GM12878 (cell line): ENCODE measurements at regions not wholly inside any gene's neighbourhood (a gene's known extent, or its start where the extent isn't known, plus 50 kb on each side); places are given as distances from the start of the nearest gene placed in this dataset.

Source experiments
- ATAC-seq: fragments of 200-7000 bp; cut with Tn5 transposase; 3 replicates; pipeline ENCODE4 v1.9.1; 2020; ENCODE audit warnings: mild to moderate bottlenecking, moderate library complexity
- BruUV-seq: library from RNA; stranded (reverse); fragments of 400-500 nt; replicated peaks from 2 replicates; lab custom pipeline; 2021; lab: Mats Ljungman, UMichigan
- CTCF ChIA-PET: fragments of 300-600 bp; sonication (Branson Sonifier 250); formaldehyde crosslinking; extraction: SDS; loops from one replicate; lab custom pipeline; 2021; ENCODE audit warnings: inconsistent platforms; lab: Yijun Ruan, JAX
- POLR2A ChIA-PET: fragments of 350-600 bp; formaldehyde crosslinking; extraction: SDS; loops from one replicate; lab custom pipeline; 2021; ENCODE audit warnings: inconsistent platforms; lab: Charles Lee
- RAD21 ChIA-PET: fragments of 300-600 bp; sonication (Branson Sonifier 250); formaldehyde crosslinking; loops from one replicate; lab custom pipeline; 2023; ENCODE audit warnings: antibody characterized with exemption; ENCODE audit not compliant: unreplicated experiment; lab: Charles Lee
- SMC1A ChIA-PET: fragments of 300-600 bp; sonication (Branson Sonifier 250); formaldehyde crosslinking; loops from one replicate; lab custom pipeline; 2023; ENCODE audit not compliant: unreplicated experiment, uncharacterized antibody; lab: Charles Lee
- DNase-seq: peaks from one replicate; pipeline ENCODE4 v3.0.0-alpha.2; 2011; ENCODE audit warnings: low read depth, low spot score
- FAIRE-seq: peaks from 3 replicates; lab custom pipeline; 2011; peaks lifted over from hg19 to GRCh38; lab: Jason Lieb, UNC
- H2AFZ ChIP-seq: 2 replicates; pipeline ENCODE4 v1.6.0; 2011; ENCODE audit warnings: low read depth, low read length, control low read depth; ENCODE audit not compliant: control insufficient read depth
- H3K27ac ChIP-seq: 2 replicates; pipeline ENCODE4 v1.5.1; 2011; ENCODE audit warnings: control low read depth; ENCODE audit not compliant: control insufficient read depth, insufficient read depth
- H3K27me3 ChIP-seq, 2 experiments: replicated peaks in 1 of 2; 2 replicates each; pipeline versions ENCODE4 v1.6.0 to v1.6.1; 2011; ENCODE audit warnings: low read length in 1 of 2; ENCODE audit not compliant: control insufficient read depth in 2 of 2, insufficient read depth in 2 of 2
- H3K36me3 ChIP-seq, 2 experiments: 2 replicates each; pipeline ENCODE4 v1.5.1; 2011; ENCODE audit warnings: low read length in 1 of 2; ENCODE audit not compliant: control insufficient read depth in 2 of 2, insufficient read depth in 2 of 2
- H3K4me1 ChIP-seq: 2 replicates; pipeline ENCODE4 v1.6.1; 2011; ENCODE audit warnings: mild to moderate bottlenecking, low read length, moderate library complexity, mixed read lengths; ENCODE audit not compliant: control insufficient read depth, insufficient read depth
- H3K4me2 ChIP-seq: 2 replicates; pipeline ENCODE4 v1.6.0; 2011; ENCODE audit warnings: control low read depth; ENCODE audit not compliant: control insufficient read depth, insufficient read depth
- H3K4me3 ChIP-seq: fragments of 200-600 bp; sonication (generic); 2 replicates; pipeline ENCODE4 v1.5.1; 2016
- H3K79me2 ChIP-seq: 2 replicates; pipeline ENCODE4 v1.6.0; 2011; ENCODE audit warnings: low read length; ENCODE audit not compliant: control insufficient read depth, insufficient read depth
- H3K9ac ChIP-seq: 2 replicates; pipeline ENCODE4 v1.8.0; 2011; ENCODE audit warnings: low read length, control low read depth, mixed read lengths; ENCODE audit not compliant: control insufficient read depth, insufficient read depth
- H3K9me3 ChIP-seq: replicated peaks from 3 replicates; pipeline ENCODE4 v1.5.1; 2011; ENCODE audit warnings: mild to moderate bottlenecking, low read length; ENCODE audit not compliant: control insufficient read depth, insufficient read depth
- H4K20me1 ChIP-seq: 2 replicates; pipeline ENCODE4 v1.6.0; 2011; ENCODE audit not compliant: control insufficient read depth, insufficient read depth
- CHD4 ChIP-seq: fragments of 200-600 bp; sonication (generic); IDR thresholded peaks from 2 replicates; pipeline ENCODE4 v1.6.1; 2016; ENCODE audit warnings: mild to moderate bottlenecking
- CREB1 ChIP-seq: IDR thresholded peaks from 2 replicates; pipeline ENCODE4 v1.6.1; 2012; ENCODE audit warnings: low read depth, mild to moderate bottlenecking, inconsistent platforms
- HDAC2 ChIP-seq: fragments of 200-600 bp; sonication (generic); IDR thresholded peaks from 2 replicates; pipeline ENCODE4 v1.6.1; 2017
- HDGF ChIP-seq: fragments of 450-650 bp; IDR thresholded peaks from 2 replicates; pipeline ENCODE4 v1.6.1; 2016; ENCODE audit warnings: antibody characterized with exemption
- NR2C2 ChIP-seq: IDR thresholded peaks from 2 replicates; pipeline ENCODE4 v1.6.1; 2011; ENCODE audit warnings: borderline replicate concordance, low read depth; ENCODE audit not compliant: control insufficient read depth, insufficient read length
- SREBF1 ChIP-seq: IDR thresholded peaks from 2 replicates; pipeline ENCODE4 v1.6.1; 2012; ENCODE audit warnings: mild to moderate bottlenecking, low read length
- WGBS: methylation state at CpG from one replicate; pipeline ENCODE4 v1.1.6; 2016; ENCODE audit warnings: low lambda C conversion rate; ENCODE audit not compliant: insufficient replicate concordance, insufficient coverage; ENCODE audit errors: missing lambda C conversion rate; 5-methylcytosine and 5-hydroxymethylcytosine counted together
- in situ Hi-C: fragments of 300-500 bp; cut with MboI; formaldehyde crosslinking; loops from 9 replicates; pipeline ENCODE4 v1.14.3; 2018; ENCODE audit warnings: mixed read lengths
- intact Hi-C: fragments of 100-400 bp; cut with micrococcal nuclease; formaldehyde crosslinking; loops from one replicate; pipeline ENCODE4 v1.14.2; 2022; ENCODE audit not compliant: unreplicated experiment
- TF ChIP-seq, protein P1 (sequence below): IDR thresholded peaks from 2 replicates; pipeline ENCODE4 v1.6.1; 2012; ENCODE audit warnings: improper control_type of control experiment, low read depth, low read length; ENCODE audit not compliant: insufficient replicate concordance
- TF ChIP-seq, protein P2 (sequence below): fragments of 450-650 bp; IDR thresholded peaks from 2 replicates; pipeline ENCODE4 v1.6.1; 2017; ENCODE audit warnings: mild to moderate bottlenecking, low read depth, inconsistent platforms; ENCODE audit not compliant: poor library complexity, severe bottlenecking
- TF ChIP-seq, protein P3 (sequence below): IDR thresholded peaks from 2 replicates; pipeline ENCODE4 v1.6.1; 2011; ENCODE audit warnings: borderline replicate concordance, low read depth, mild to moderate bottlenecking, moderate library complexity, mixed read lengths, low read length; ENCODE audit not compliant: insufficient read depth; ENCODE audit errors: extremely low read length

DNA sequence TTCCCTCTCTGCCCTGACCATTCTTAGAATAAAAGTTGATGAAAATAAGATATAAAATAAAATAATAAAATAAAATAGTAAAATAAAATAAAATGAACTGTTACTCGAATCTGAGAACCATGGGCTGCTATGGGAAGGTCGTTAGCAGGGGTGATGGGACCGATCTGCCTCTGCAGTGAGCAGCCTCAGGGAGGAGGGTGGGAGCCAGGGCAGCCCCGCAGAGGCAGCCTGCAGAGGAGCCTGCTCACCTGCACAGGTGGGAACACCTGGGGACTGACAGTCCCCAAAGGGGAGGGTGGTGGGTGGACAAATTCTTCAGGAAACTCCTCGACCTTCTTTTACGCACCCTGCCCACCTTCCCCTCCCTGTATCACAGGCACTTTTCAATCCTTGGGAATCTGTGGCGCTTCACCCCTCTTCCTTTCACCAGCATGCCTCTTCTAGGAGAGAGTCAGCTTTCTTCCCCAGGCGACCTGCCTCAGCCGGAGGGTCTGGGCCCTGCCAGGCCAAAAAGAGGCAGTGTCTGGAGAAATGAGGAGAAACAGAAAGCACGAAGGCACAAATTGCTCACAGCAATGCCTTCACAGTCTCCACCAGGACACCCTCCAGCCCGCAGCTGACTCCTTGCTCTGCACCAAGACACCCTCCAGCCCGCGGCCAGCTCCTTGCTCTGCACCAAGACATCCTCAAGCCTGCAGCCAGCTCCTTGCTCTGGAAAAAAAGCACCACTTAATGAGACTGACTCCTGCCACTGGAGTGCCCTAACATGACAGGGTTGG lies 368.4 kb upstream of the SHH start (continued):
- TF ChIP-seq, protein P1, sequence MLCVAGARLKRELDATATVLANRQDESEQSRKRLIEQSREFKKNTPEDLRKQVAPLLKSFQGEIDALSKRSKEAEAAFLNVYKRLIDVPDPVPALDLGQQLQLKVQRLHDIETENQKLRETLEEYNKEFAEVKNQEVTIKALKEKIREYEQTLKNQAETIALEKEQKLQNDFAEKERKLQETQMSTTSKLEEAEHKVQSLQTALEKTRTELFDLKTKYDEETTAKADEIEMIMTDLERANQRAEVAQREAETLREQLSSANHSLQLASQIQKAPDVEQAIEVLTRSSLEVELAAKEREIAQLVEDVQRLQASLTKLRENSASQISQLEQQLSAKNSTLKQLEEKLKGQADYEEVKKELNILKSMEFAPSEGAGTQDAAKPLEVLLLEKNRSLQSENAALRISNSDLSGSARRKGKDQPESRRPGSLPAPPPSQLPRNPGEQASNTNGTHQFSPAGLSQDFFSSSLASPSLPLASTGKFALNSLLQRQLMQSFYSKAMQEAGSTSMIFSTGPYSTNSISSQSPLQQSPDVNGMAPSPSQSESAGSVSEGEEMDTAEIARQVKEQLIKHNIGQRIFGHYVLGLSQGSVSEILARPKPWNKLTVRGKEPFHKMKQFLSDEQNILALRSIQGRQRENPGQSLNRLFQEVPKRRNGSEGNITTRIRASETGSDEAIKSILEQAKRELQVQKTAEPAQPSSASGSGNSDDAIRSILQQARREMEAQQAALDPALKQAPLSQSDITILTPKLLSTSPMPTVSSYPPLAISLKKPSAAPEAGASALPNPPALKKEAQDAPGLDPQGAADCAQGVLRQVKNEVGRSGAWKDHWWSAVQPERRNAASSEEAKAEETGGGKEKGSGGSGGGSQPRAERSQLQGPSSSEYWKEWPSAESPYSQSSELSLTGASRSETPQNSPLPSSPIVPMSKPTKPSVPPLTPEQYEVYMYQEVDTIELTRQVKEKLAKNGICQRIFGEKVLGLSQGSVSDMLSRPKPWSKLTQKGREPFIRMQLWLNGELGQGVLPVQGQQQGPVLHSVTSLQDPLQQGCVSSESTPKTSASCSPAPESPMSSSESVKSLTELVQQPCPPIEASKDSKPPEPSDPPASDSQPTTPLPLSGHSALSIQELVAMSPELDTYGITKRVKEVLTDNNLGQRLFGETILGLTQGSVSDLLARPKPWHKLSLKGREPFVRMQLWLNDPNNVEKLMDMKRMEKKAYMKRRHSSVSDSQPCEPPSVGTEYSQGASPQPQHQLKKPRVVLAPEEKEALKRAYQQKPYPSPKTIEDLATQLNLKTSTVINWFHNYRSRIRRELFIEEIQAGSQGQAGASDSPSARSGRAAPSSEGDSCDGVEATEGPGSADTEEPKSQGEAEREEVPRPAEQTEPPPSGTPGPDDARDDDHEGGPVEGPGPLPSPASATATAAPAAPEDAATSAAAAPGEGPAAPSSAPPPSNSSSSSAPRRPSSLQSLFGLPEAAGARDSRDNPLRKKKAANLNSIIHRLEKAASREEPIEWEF: no peak
- TF ChIP-seq HDGF (no peak), CREB1 (no peak), CHD4 (no peak)

DNA sequence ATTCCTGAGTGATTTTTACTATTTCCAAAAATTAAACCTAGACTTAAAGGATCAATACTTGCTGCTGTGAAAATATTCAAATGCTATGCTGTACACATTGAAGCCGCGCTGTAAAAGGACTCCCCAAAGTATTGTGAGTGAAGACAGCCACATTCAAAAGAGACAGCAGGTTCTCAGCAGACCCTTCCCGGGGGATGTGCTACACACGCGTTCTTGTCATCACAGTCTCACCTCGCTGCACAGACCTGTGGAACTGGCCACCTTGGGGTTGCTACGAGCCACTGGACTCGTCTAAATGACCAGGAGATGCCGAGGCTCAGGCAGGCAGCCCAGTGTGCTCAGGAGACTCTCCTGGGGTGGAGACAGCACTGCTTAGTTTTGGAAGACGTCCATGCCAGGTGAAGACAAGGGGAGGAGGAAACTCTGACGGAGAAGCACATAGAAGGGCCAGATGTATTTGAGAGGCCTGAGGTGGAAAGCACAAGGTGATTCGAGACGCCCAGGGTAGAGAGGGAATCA lies 367.7 kb upstream of the SHH start:
- in situ Hi-C loops (no loop called here), intact Hi-C loops (no loop called here)
- ChIA-PET CTCF (no interaction called here), RAD21 (no interaction called here), SMC1A (no interaction called here), POLR2A (no interaction called here)
- Histone ChIP-seq H4K20me1 (no peaks in the 10 kb centered on the region), H3K27me3 (no peaks in the 10 kb centered on the region; a peak in 1 of 4 replicates), H2AFZ (no peak overlapping the region), H3K27ac (no peak overlapping the region), H3K4me3 (no peak overlapping the region), H3K9ac (no peak overlapping the region), H3K79me2 (no peaks in the 10 kb centered on the region), H3K4me2 (no peak overlapping the region), H3K9me3 (no peaks in the 10 kb centered on the region), H3K36me3 (no peaks in the 10 kb centered on the region), H3K4me1 (no peaks in the 10 kb centered on the region)
- ATAC-seq (no peak), FAIRE-seq (no peak), DNase-seq (no peak)
- 31% methylated on average over 13 of the region's 13 CpGs for WGBS
- no TSS peak for BruUV-seq
- TF ChIP-seq NR2C2 (no peak), SREBF1 (no peak), HDAC2 (no peak)
- TF ChIP-seq, protein P2, sequence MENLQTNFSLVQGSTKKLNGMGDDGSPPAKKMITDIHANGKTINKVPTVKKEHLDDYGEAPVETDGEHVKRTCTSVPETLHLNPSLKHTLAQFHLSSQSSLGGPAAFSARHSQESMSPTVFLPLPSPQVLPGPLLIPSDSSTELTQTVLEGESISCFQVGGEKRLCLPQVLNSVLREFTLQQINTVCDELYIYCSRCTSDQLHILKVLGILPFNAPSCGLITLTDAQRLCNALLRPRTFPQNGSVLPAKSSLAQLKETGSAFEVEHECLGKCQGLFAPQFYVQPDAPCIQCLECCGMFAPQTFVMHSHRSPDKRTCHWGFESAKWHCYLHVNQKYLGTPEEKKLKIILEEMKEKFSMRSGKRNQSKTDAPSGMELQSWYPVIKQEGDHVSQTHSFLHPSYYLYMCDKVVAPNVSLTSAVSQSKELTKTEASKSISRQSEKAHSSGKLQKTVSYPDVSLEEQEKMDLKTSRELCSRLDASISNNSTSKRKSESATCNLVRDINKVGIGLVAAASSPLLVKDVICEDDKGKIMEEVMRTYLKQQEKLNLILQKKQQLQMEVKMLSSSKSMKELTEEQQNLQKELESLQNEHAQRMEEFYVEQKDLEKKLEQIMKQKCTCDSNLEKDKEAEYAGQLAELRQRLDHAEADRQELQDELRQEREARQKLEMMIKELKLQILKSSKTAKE: no peak
- TF ChIP-seq, protein P3, sequence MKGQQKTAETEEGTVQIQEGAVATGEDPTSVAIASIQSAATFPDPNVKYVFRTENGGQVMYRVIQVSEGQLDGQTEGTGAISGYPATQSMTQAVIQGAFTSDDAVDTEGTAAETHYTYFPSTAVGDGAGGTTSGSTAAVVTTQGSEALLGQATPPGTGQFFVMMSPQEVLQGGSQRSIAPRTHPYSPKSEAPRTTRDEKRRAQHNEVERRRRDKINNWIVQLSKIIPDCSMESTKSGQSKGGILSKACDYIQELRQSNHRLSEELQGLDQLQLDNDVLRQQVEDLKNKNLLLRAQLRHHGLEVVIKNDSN: no peak
